ENCODE measurements at regions not wholly inside any gene's neighbourhood (a gene's known extent, or its start where the extent isn't known, plus 50 kb on each side); places are given as distances from the start of the nearest gene placed in this dataset.

DNA sequence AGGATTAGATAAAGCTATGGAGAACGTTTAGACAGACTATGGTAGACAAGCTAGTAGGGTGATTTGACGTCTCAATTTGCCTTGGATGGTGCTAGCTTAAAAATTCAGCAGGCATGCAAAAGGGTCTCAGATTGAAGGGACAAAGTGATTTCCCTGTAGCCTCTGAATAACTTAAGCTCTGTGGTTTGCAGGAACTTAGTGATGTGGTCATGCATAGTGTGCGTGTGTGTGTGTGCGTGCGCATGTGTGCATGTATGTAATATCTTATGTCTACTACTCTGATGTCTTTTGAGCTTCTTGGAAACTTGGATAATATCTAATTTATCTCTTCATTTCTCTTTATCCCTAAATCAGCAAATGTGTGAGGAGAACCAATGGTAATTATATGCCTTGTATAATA lies 183.6 kb upstream of the TNC start:
- TF ChIP-seq EZH2phosphoT487 (IDR thresholded peaks at IDR 0.05; ENCODE audit: insufficient read depth, low read depth) (no peak), EZH2 (IDR thresholded peaks at IDR 0.05; ENCODE audit: insufficient read depth, poor library complexity, severe bottlenecking) (no peak)
